Hepatocyte (in vitro differentiated cells): ENCODE measurements at regions not wholly inside any gene's neighbourhood (a gene's known extent, or its start where the extent isn't known, plus 50 kb on each side); places are given as distances from the start of the nearest gene placed in this dataset.

Experiments
- DNase-seq: peaks from one replicate; pipeline ENCODE4 v3.0.0-alpha.2; 2016; ENCODE audit warnings: low spot score
- H2AFZ ChIP-seq: fragments of 200-600 bp; sonication (generic); 2 replicates; pipeline ENCODE4 v1.6.0; 2016; ENCODE audit warnings: antibody characterized with exemption, mild to moderate bottlenecking
- H3K27ac ChIP-seq: fragments of 200-600 bp; sonication (generic); 2 replicates; pipeline ENCODE4 v1.5.1; 2016; ENCODE audit warnings: mild to moderate bottlenecking
- H3K27me3 ChIP-seq: fragments of 200-600 bp; sonication (generic); 2 replicates; pipeline ENCODE4 v1.6.1; 2016
- H3K36me3 ChIP-seq: fragments of 200-600 bp; sonication (generic); replicated peaks from 2 replicates; pipeline ENCODE4 v1.5.1; 2016; ENCODE audit warnings: low read depth; ENCODE audit not compliant: insufficient read depth
- H3K4me1 ChIP-seq: fragments of 200-600 bp; sonication (generic); 2 replicates; pipeline ENCODE4 v1.5.1; 2016; ENCODE audit warnings: mild to moderate bottlenecking, moderate library complexity; ENCODE audit not compliant: insufficient read depth
- H3K4me2 ChIP-seq: fragments of 200-600 bp; sonication (generic); 2 replicates; pipeline ENCODE4 v1.6.0; 2016
- H3K4me3 ChIP-seq: fragments of 200-600 bp; sonication (generic); 2 replicates; pipeline ENCODE4 v1.5.1; 2016; ENCODE audit warnings: mild to moderate bottlenecking
- H3K79me2 ChIP-seq: fragments of 200-600 bp; sonication (generic); 2 replicates; pipeline ENCODE4 v1.6.0; 2017; ENCODE audit warnings: mild to moderate bottlenecking
- H3K9me2 ChIP-seq: fragments of 200-600 bp; sonication (generic); replicated peaks from 2 replicates; pipeline ENCODE4 v1.6.0; 2017; ENCODE audit warnings: mild to moderate bottlenecking; ENCODE audit not compliant: insufficient read depth
- H3K9me3 ChIP-seq: fragments of 200-600 bp; sonication (generic); 2 replicates; pipeline ENCODE4 v1.5.1; 2016; ENCODE audit warnings: low read depth, mild to moderate bottlenecking
- H4K20me1 ChIP-seq: fragments of 200-600 bp; sonication (generic); 2 replicates; pipeline ENCODE4 v1.6.0; 2016; ENCODE audit warnings: mild to moderate bottlenecking; ENCODE audit not compliant: insufficient read depth, poor library complexity, severe bottlenecking
- CTCF ChIP-seq: fragments of 200-600 bp; sonication (generic); IDR thresholded peaks from 2 replicates; pipeline ENCODE4 v1.5.1; 2016; ENCODE audit warnings: antibody characterized with exemption, mild to moderate bottlenecking; ENCODE audit not compliant: poor library complexity
- EZH2 ChIP-seq: fragments of 200-600 bp; sonication (generic); IDR thresholded peaks from 2 replicates; pipeline ENCODE4 v1.6.1; 2016; ENCODE audit warnings: antibody characterized with exemption, mild to moderate bottlenecking, borderline replicate concordance
- EZH2phosphoT487 ChIP-seq: fragments of 200-600 bp; sonication (generic); IDR thresholded peaks from one replicate; pipeline ENCODE4 v1.6.1; 2018; ENCODE audit warnings: antibody characterized with exemption, mild to moderate bottlenecking, low read depth, moderate library complexity; ENCODE audit not compliant: unreplicated experiment, severe bottlenecking
- WGBS: methylation state at CpG from one replicate; pipeline ENCODE4 v1.1.6; 2016; ENCODE audit warnings: low lambda C conversion rate; ENCODE audit errors: missing lambda C conversion rate; 5-methylcytosine and 5-hydroxymethylcytosine counted together

GRCh38 chr1:187933562-187934419 is 1105.0 kb downstream of the PLA2G4A start:
- no peaks in the 10 kb centered on the region for H3K9me2 ChIP-seq
- 87% methylated on average over 3 of the region's 3 CpGs for WGBS
- no peaks in the 10 kb centered on the region for H3K9me3 ChIP-seq
- no peaks in the 10 kb centered on the region for H3K79me2 ChIP-seq
- no peak overlapping the region for H3K27ac ChIP-seq
- peaks cover 8% of the 10 kb centered on the region for H3K4me1 ChIP-seq
- H4K20me1 ChIP-seq: no peaks in the 10 kb centered on the region
- H3K4me3 ChIP-seq: no peak overlapping the region
- H3K27me3 ChIP-seq: no peaks in the 10 kb centered on the region
- H2AFZ ChIP-seq: no peak overlapping the region
- no peak for DNase-seq
- H3K36me3 ChIP-seq: no peaks in the 10 kb centered on the region
- no peak for TF ChIP-seq EZH2phosphoT487
- TF ChIP-seq CTCF: no peak
- TF ChIP-seq EZH2: no peak
- H3K4me2 ChIP-seq: no peak overlapping the region

- Histone ChIP-seq H3K4me2 (no peak overlapping the region), H3K4me3 (no peak overlapping the region), H3K36me3 (no peaks in the 10 kb centered on the region), H4K20me1 (no peaks in the 10 kb centered on the region), H3K79me2 (no peaks in the 10 kb centered on the region), H3K27me3 (no peaks in the 10 kb centered on the region), H3K4me1 (peaks cover 8% of the 10 kb centered on the region), H3K9me3 (no peaks in the 10 kb centered on the region), H3K9me2 (no peaks in the 10 kb centered on the region), H3K27ac (no peak overlapping the region), H2AFZ (no peak overlapping the region)
- WGBS: 86% methylated on average over 1 of the region's 1 CpG
- TF ChIP-seq CTCF (no peak), EZH2 (no peak), EZH2phosphoT487 (no peak)
- DNase-seq: no peak
These were observed 1107.9 kb downstream of the PLA2G4A start for GRCh38 chr1:187936667-187937066.

- no peak overlapping the region for H2AFZ ChIP-seq
- H3K27ac ChIP-seq: no peak overlapping the region
- H3K4me3 ChIP-seq: no peak overlapping the region
- 48% methylated on average over 2 of the region's 2 CpGs for WGBS
- no peaks in the 10 kb centered on the region for H3K27me3 ChIP-seq
- no peak overlapping the region for H3K4me2 ChIP-seq
- no peaks in the 10 kb centered on the region for H3K36me3 ChIP-seq
- H3K79me2 ChIP-seq: no peaks in the 10 kb centered on the region
- no peak for TF ChIP-seq EZH2
- peaks cover 7% of the 10 kb centered on the region for H3K4me1 ChIP-seq
- H3K9me2 ChIP-seq: no peaks in the 10 kb centered on the region
- no peaks in the 10 kb centered on the region for H3K9me3 ChIP-seq
- no peak for DNase-seq
- H4K20me1 ChIP-seq: no peaks in the 10 kb centered on the region
These were observed 1109.3 kb downstream of the PLA2G4A start for GRCh38 chr1:187938092-187938491.

- WGBS: 87% methylated on average over 4 of the region's 4 CpGs
- no peak for DNase-seq
- TF ChIP-seq CTCF (no peak), EZH2 (no peak), EZH2phosphoT487 (no peak)
- Histone ChIP-seq H3K27ac (no peak overlapping the region), H3K79me2 (no peaks in the 10 kb centered on the region), H3K4me3 (no peak overlapping the region), H3K9me2 (no peaks in the 10 kb centered on the region), H3K9me3 (no peaks in the 10 kb centered on the region), H3K27me3 (no peaks in the 10 kb centered on the region), H3K4me1 (no peaks in the 10 kb centered on the region), H3K4me2 (no peak overlapping the region), H3K36me3 (no peaks in the 10 kb centered on the region), H4K20me1 (no peaks in the 10 kb centered on the region), H2AFZ (no peak overlapping the region)
These were observed 1114.2 kb downstream of the PLA2G4A start for GRCh38 chr1:187942986-187943385.
